ENCODE measurements at regions not wholly inside any gene's neighbourhood (a gene's known extent, or its start where the extent isn't known, plus 50 kb on each side); places are given as distances from the start of the nearest gene placed in this dataset.
"Not testable (repeated sequence)": the region's sequence is repeated elsewhere in the genome, so short reads cannot be mapped to it uniquely, and the experiment has no call there.

DNA sequence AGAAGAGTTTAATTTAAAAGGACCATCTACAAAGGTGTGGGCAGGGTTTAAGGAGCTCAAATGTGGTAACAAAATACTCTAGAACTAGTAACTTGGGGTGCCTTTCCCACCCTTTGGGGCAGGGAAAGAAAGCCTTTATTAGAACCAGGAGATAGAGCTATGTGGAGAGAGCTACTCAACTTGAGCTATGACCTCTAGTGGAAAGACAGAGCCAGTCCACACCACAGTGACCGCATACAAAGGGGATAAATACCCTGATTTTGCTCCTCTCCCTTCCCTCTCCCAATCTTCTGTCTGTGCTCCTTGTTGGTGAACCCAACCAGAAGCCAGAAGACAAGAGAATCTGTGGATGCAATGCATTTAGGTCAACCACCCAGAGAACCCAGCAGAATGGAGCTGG, 54.4 kb upstream of the JAK1 start:
- POLR2A ChIA-PET, result interaction anchor here (1.3 to 1.5 kb wide), 3 partner anchors 17 to 44 kb away, joined by 3 to 4 read pairs (median 3); no protein-coding TSS in a partner anchor

GRCh38 chr1:65021795-65022194, 55.4 kb upstream of the JAK1 start:
- Mint-ChIP-seq H3K27me3 (no peaks in the 10 kb centered on the region), H3K4me3 (no peak overlapping the region), H3K36me3 (ENCODE audit: low read depth) (no peaks in the 10 kb centered on the region), H3K27ac (no peak overlapping the region), H3K4me1 (no peaks in the 10 kb centered on the region), H3K9me3 (no peaks in the 10 kb centered on the region)
- ChIA-PET CTCF (no interaction called here), POLR2A (interaction anchor here (1.3 to 1.5 kb wide), 3 partner anchors 16 to 43 kb away, joined by 3 to 4 read pairs (median 3); no protein-coding TSS in a partner anchor)
- DNase-seq, result no peak

More for the DNA sequence above, 54.4 kb upstream of the JAK1 start:
- CTCF ChIA-PET, result interaction anchor here (0.6 to 1.5 kb wide), 5 partner anchors 14 to 458 kb away, joined by 3 read pairs; no protein-coding TSS in a partner anchor
- no peak for DNase-seq
- Mint-ChIP-seq H3K4me3 (no peak overlapping the region), H3K9me3 (no peaks in the 10 kb centered on the region), H3K36me3 (ENCODE audit: low read depth) (no peaks in the 10 kb centered on the region), H3K27ac (no peak overlapping the region), H3K4me1 (no peaks in the 10 kb centered on the region), H3K27me3 (no peaks in the 10 kb centered on the region)

DNA sequence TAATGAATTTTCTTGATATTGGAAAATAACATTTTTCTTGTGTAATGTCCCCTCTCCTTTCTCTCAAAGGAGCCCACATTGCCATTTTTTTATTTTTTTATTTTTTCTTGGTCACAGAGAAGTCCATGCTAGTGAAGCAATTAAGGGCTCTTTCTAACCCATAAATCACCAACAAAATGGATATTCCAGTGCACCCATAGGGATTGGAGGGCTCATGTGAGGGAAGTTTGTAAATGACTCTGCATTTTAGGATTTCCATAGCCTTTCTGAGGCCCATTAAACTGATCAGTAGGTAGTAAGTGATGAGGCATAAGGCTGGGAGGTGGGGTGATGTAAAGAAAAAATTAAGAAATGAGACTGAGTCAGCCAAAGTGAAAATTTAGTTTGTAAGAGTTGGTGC, 55.9 kb upstream of the JAK1 start:
- Mint-ChIP-seq H3K27me3 (no peaks in the 10 kb centered on the region), H3K9me3 (no peaks in the 10 kb centered on the region)

DNA sequence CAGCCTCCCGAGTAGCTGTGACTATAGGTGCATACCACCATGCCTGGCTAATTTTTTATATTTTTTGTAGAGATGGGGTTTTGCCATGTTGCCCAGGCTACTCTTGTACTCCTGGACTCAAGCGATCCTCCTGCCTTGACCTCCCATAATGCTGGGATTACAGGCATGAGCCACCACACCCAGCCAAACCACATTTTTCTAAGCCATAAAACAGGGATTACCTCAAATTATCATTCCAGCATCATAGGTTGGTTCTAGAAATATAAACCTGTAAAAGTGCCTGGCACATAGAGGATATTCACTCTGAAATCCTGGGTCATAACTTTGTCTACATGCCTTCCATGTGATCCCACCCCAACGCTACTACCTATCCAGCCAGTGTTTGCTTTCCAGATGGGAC, 59.4 kb upstream of the JAK1 start:
- Mint-ChIP-seq H3K4me3 (no peak overlapping the region), H3K27me3 (no peaks in the 10 kb centered on the region), H3K4me1 (peaks cover 2% of the 10 kb centered on the region), H3K36me3 (ENCODE audit: low read depth) (no peaks in the 10 kb centered on the region), H3K27ac (no peak overlapping the region), H3K9me3 (peaks cover 3% of the 10 kb centered on the region)
- no peak for DNase-seq
- CTCF ChIA-PET, result no interaction called here
- POLR2A ChIA-PET, result no interaction called here

More for the DNA sequence above, 55.9 kb upstream of the JAK1 start:
- ChIA-PET POLR2A (interaction anchor here (1.4 to 1.5 kb wide), 2 partner anchors 16 to 43 kb away, joined by 3 to 4 read pairs; no protein-coding TSS in a partner anchor), CTCF (no interaction called here)
- Mint-ChIP-seq H3K36me3 (ENCODE audit: low read depth) (no peaks in the 10 kb centered on the region), H3K4me1 (no peaks in the 10 kb centered on the region), H3K4me3 (no peak overlapping the region), H3K27ac (no peak overlapping the region)
- no peak for DNase-seq

- H3K27ac Mint-ChIP-seq, result no peak overlapping the region
- no peaks in the 10 kb centered on the region for H3K27me3 Mint-ChIP-seq
- ChIA-PET POLR2A (no interaction called here), CTCF (no interaction called here)
- peaks cover 2% of the 10 kb centered on the region for H3K4me1 Mint-ChIP-seq
- no peak for DNase-seq
- peaks cover 3% of the 10 kb centered on the region for H3K9me3 Mint-ChIP-seq
- no peaks in the 10 kb centered on the region for H3K36me3 Mint-ChIP-seq (ENCODE audit: low read depth)
- H3K4me3 Mint-ChIP-seq, result no peak overlapping the region
Observed at GRCh38 chr1:65026235-65026634, 59.9 kb upstream of the JAK1 start.

DNA sequence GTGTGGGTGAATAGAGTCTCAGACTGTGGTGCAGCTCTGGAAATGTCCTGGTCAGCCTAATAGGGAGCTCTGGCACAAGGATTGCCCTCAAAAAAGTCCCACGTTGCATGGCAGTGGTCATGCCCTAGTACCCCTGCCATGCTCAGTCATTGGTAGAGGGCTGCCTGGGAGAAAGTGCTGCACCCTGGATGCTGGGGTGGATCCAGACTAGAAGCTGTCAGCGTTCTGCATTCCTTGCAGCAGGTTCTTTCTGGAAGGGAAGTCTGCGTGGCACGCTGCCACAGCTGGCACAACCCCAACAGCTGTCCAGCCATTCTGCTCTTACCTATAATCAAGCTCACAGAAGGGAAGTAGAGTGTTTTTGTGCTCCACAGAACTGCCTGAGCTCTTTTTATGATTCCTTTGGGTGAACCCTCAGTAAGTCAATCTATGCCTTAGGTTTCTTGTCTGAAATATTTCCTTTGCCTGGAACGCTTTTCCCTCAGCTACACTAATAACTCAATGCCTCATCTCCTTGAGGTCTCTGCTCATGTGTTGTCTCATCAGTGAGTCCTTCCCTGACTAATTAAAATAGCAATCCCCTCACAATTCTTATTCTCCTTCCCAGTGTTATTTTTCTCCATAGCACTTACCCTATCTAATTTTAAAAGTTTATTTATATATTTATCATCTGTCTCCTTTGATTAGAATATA, 61.5 kb upstream of the JAK1 start:
- DNase-seq, result no peak
- CTCF ChIA-PET, result no interaction called here
- Mint-ChIP-seq H3K4me1 (peaks cover 2% of the 10 kb centered on the region), H3K9me3 (peaks cover 3% of the 10 kb centered on the region), H3K4me3 (no peak overlapping the region), H3K27me3 (no peaks in the 10 kb centered on the region), H3K27ac (no peak overlapping the region), H3K36me3 (ENCODE audit: low read depth) (no peaks in the 10 kb centered on the region)
- POLR2A ChIA-PET, result no interaction called here

DNA sequence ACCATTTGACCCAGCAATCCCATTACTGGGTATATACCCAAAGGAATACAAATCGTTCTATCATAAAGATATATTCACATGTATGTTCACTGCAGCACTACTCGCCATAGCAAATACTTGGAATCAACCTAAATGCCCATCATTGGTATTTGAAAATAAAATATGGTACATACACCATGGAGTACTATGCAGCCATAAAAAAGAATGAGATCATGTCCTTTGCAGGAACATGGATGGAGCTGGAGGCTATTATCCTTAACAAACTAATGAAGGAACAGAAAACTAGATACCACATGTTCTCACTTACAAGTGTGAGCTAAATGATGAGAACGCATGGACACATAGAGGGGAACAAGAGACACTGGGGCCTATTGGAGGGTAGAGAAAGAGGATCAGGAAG, 63.1 kb upstream of the JAK1 start:
- DNase-seq; H3K36me3 Mint-ChIP-seq (ENCODE audit: low read depth); CTCF ChIA-PET; POLR2A ChIA-PET; H3K27me3 Mint-ChIP-seq; H3K27ac Mint-ChIP-seq; H3K4me3 Mint-ChIP-seq; H3K9me3 Mint-ChIP-seq; H3K4me1 Mint-ChIP-seq: not testable (repeated sequence)

DNA sequence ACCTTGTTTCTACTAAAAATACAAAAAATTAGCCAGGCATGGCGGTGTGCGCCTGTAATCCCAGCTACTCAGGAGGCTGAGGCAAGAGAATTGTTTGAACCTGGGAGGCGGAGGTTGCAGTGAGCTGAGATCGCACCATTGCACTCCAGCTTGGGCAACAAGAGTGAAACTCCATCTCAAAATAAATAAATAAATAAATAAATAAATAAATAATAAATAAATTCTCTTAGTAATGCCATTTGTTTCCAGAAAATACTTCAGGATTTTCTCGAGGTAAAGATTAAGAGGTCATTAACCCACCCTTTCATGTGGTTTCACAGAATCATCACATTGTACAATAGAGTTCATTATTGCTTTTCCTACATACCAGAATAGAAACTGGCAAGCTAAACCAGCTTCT, 68.5 kb upstream of the JAK1 start:
- H3K4me3 Mint-ChIP-seq; CTCF ChIA-PET; H3K27me3 Mint-ChIP-seq; DNase-seq; POLR2A ChIA-PET; H3K36me3 Mint-ChIP-seq (ENCODE audit: low read depth); H3K9me3 Mint-ChIP-seq; H3K27ac Mint-ChIP-seq; H3K4me1 Mint-ChIP-seq: not testable (repeated sequence)

- POLR2A ChIA-PET, result no interaction called here
- no peak overlapping the region for H3K27ac Mint-ChIP-seq
- H3K4me3 Mint-ChIP-seq, result no peak overlapping the region
- no peaks in the 10 kb centered on the region for H3K36me3 Mint-ChIP-seq (ENCODE audit: low read depth)
- H3K4me1 Mint-ChIP-seq, result peaks cover 2% of the 10 kb centered on the region
- CTCF ChIA-PET, result interaction anchor here (0.6 kb wide), 1 partner anchor 42 kb away, joined by 3 read pairs; no protein-coding TSS in a partner anchor
- no peaks in the 10 kb centered on the region for H3K27me3 Mint-ChIP-seq
- no peaks in the 10 kb centered on the region for H3K9me3 Mint-ChIP-seq
- no peak for DNase-seq
Observed at GRCh38 chr1:65036570-65037051, 70.3 kb upstream of the JAK1 start.

GRCh38 chr1:65039066-65039465, 72.7 kb upstream of the JAK1 start:
- H3K9me3 Mint-ChIP-seq, result no peaks in the 10 kb centered on the region
- H3K27me3 Mint-ChIP-seq, result no peaks in the 10 kb centered on the region
- ChIA-PET POLR2A (no interaction called here), CTCF (no interaction called here)
- peaks cover 4% of the 10 kb centered on the region for H3K4me1 Mint-ChIP-seq
- DNase-seq, result no peak
- no peak overlapping the region for H3K27ac Mint-ChIP-seq
- H3K36me3 Mint-ChIP-seq (ENCODE audit: low read depth), result no peaks in the 10 kb centered on the region
- no peak overlapping the region for H3K4me3 Mint-ChIP-seq

GRCh38 chr1:65039508-65039907, 73.2 kb upstream of the JAK1 start:
- CTCF ChIA-PET, result no interaction called here
- no peak for DNase-seq
- POLR2A ChIA-PET, result no interaction called here
- H3K9me3 Mint-ChIP-seq, result no peaks in the 10 kb centered on the region
- H3K27ac Mint-ChIP-seq, result no peak overlapping the region
- no peaks in the 10 kb centered on the region for H3K27me3 Mint-ChIP-seq
- peaks cover 4% of the 10 kb centered on the region for H3K4me1 Mint-ChIP-seq
- H3K4me3 Mint-ChIP-seq, result no peak overlapping the region
- no peaks in the 10 kb centered on the region for H3K36me3 Mint-ChIP-seq (ENCODE audit: low read depth)

DNA sequence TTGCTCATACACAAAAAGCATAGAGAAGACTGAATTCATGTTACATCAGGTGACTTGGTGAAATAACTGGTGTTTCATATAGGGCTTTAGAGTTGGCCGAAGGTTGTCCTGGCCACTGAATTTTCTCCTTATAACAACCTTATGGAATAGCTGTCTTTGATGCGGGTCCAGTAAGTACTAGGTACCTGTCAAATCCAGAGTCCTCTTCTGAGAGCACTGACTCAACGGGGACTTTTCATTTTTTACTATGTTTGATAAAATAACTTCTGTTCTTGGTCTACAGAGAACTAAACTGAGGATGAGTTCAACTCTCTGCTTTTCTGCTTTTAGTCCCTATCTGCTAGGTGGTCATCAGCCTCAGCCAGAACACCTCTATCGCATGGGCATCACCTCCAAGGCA, 76.1 kb upstream of the JAK1 start:
- Mint-ChIP-seq H3K4me3 (no peak overlapping the region), H3K27ac (no peak overlapping the region), H3K36me3 (ENCODE audit: low read depth) (no peaks in the 10 kb centered on the region), H3K9me3 (no peaks in the 10 kb centered on the region), H3K27me3 (no peaks in the 10 kb centered on the region), H3K4me1 (peaks cover 4% of the 10 kb centered on the region)
- CTCF ChIA-PET, result no interaction called here
- POLR2A ChIA-PET, result no interaction called here
- no peak for DNase-seq

DNA sequence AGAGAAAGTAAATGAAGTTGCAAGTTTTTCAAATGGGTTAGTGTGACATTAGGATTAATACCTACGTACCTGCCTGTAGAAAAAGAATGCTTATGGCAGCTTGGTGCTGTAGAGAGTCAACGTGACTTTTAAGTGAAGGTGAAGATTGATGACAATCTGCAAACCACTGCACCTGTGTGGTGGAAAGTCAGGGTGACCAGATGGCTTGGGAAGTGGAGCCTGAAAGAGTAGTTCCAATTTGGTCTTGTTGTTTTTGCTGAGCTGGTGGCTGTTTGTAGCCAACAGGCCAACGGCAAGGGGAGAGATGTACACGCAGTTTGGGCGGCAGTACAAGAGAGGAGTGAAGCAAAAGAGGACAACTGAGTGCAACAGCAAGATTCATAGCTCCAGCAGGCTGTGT, 78.1 kb upstream of the JAK1 start:
- Mint-ChIP-seq H3K27me3 (no peaks in the 10 kb centered on the region), H3K4me3 (no peak overlapping the region), H3K4me1 (peaks cover 10% of the 10 kb centered on the region), H3K27ac (no peak overlapping the region), H3K9me3 (no peaks in the 10 kb centered on the region), H3K36me3 (ENCODE audit: low read depth) (no peaks in the 10 kb centered on the region)
- CTCF ChIA-PET, result no interaction called here
- DNase-seq, result no peak
- POLR2A ChIA-PET, result no interaction called here
